ENCODE measurements at regions not wholly inside any gene's neighbourhood (a gene's known extent, or its start where the extent isn't known, plus 50 kb on each side); places are given as distances from the start of the nearest gene placed in this dataset.

DNA sequence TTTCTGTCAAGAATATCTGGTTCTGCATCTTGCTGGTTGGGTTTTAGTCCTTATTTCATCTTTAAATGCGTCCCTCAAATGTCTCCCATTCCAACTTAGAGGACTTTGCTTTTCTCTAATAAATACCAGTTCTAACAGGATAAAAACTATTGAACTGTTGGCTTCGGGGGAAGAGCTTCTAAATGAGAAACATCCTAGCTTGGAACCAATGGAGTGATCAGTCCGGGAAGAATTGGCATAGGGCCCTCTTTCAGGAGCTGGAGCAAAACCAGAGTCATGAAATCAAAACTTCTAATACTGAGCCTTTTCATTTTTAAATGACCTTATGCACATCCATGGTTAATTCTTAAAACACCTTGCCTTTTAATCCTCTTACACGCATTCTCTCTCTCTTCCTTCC, 401.6 kb upstream of the SMIM21 start:
- TF ChIP-seq, protein P1, sequence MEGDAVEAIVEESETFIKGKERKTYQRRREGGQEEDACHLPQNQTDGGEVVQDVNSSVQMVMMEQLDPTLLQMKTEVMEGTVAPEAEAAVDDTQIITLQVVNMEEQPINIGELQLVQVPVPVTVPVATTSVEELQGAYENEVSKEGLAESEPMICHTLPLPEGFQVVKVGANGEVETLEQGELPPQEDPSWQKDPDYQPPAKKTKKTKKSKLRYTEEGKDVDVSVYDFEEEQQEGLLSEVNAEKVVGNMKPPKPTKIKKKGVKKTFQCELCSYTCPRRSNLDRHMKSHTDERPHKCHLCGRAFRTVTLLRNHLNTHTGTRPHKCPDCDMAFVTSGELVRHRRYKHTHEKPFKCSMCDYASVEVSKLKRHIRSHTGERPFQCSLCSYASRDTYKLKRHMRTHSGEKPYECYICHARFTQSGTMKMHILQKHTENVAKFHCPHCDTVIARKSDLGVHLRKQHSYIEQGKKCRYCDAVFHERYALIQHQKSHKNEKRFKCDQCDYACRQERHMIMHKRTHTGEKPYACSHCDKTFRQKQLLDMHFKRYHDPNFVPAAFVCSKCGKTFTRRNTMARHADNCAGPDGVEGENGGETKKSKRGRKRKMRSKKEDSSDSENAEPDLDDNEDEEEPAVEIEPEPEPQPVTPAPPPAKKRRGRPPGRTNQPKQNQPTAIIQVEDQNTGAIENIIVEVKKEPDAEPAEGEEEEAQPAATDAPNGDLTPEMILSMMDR (IDR thresholded peaks at IDR 0.05; ENCODE audit: borderline replicate concordance, insufficient read depth, low read depth, low read length), result no peak
- H3K4me3 ChIP-seq (ENCODE audit: low read depth, low read length), result no peak overlapping the region

GRCh38 chr18:75828379-75828778, 400.9 kb upstream of the SMIM21 start:
- TF ChIP-seq, protein P1 (IDR thresholded peaks at IDR 0.05; ENCODE audit: borderline replicate concordance, insufficient read depth, low read depth, low read length), result no peak
- H3K4me3 ChIP-seq (ENCODE audit: low read depth, low read length), result no peak overlapping the region

DNA sequence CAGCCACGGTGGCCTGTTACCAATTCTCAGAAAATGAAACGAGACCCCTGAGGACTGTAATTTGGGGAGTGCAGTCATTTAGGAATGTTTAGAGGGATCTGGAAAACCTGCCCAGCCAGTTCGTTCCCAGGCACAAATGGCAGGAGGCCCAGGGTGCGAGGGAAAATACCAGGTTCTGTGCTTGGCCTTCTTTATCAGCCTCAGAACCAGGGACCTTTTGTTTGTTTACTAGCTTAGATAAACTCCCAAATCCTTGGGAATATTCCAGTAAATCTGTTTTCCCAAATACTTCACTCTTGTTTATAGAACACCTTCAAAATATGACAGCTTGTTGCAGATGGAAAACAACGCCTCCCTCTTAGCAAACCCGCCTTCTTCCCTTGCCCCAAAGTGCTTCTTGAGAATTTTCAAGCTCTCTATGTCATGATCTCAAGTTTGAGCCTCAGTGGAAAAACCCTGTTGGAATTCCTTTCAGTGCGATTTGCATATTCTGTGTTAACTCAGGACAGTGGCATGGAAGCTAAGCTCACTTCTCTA, 400.3 kb upstream of the SMIM21 start:
- no peak overlapping the region for H3K4me3 ChIP-seq (ENCODE audit: low read depth, low read length)
- TF ChIP-seq, protein P1 (IDR thresholded peaks at IDR 0.05; ENCODE audit: borderline replicate concordance, insufficient read depth, low read depth, low read length), result no peak

GRCh38 chr18:75824661-75825060, 397.2 kb upstream of the SMIM21 start:
- TF ChIP-seq, protein P1 (IDR thresholded peaks at IDR 0.05; ENCODE audit: borderline replicate concordance, insufficient read depth, low read depth, low read length), result no peak
- H3K4me3 ChIP-seq (ENCODE audit: low read depth, low read length), result no peak overlapping the region

GRCh38 chr18:75823471-75823870, 396.0 kb upstream of the SMIM21 start:
- TF ChIP-seq, protein P1 (IDR thresholded peaks at IDR 0.05; ENCODE audit: borderline replicate concordance, insufficient read depth, low read depth, low read length), result no peak
- no peak overlapping the region for H3K4me3 ChIP-seq (ENCODE audit: low read depth, low read length)

DNA sequence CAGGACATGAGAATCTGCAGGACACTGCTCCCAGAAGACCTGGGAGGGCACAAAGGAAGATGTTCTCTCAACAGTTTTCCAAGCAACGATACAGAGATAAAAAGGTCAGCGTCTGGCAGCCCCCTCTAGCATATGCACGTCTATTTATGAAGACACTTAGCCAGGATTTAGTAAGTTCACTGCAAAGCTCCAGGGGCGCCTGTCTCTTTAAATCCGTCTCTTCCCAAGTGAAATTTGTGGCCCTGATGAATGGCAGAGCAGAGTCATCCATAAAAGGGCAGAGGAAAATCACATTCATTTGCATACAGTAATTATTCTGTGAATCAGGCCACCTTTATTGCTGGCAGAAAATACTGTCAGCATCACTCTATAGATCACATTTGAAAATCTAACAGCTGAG, 390.9 kb upstream of the SMIM21 start:
- no peak overlapping the region for H3K4me3 ChIP-seq (ENCODE audit: low read depth, low read length)
- TF ChIP-seq, protein P1 (IDR thresholded peaks at IDR 0.05; ENCODE audit: borderline replicate concordance, insufficient read depth, low read depth, low read length), result no peak

- TF ChIP-seq, protein P1 (IDR thresholded peaks at IDR 0.05; ENCODE audit: borderline replicate concordance, insufficient read depth, low read depth, low read length), result no peak
- H3K4me3 ChIP-seq (ENCODE audit: low read depth, low read length), result no peak overlapping the region
Observed at GRCh38 chr18:75815767-75816166, 388.3 kb upstream of the SMIM21 start.

Data from GM12875 (cell line).